Effector memory CD4-positive, alpha-beta T cell (primary cell): ENCODE measurements at regions not wholly inside any gene's neighbourhood (a gene's known extent, or its start where the extent isn't known, plus 50 kb on each side); places are given as distances from the start of the nearest gene placed in this dataset.

Source experiments
- DNase-seq, 3 donors: peaks; one replicate each; pipeline ENCODE4 v3.0.0-alpha.2; 2020
- H3K27ac ChIP-seq: 2 replicates; pipeline ENCODE4 v1.7.0; 2013; ENCODE audit warnings: mild to moderate bottlenecking, low read length, moderate library complexity; ENCODE audit not compliant: insufficient read depth, poor library complexity, severe bottlenecking
- H3K27me3 ChIP-seq: replicated peaks from 2 replicates; pipeline ENCODE4 v1.7.0; 2013; ENCODE audit warnings: mild to moderate bottlenecking, low read length; ENCODE audit not compliant: insufficient read depth, control insufficient read depth, poor library complexity, severe bottlenecking
- H3K36me3 ChIP-seq: 2 replicates; pipeline ENCODE4 v1.7.0; 2013; ENCODE audit warnings: mild to moderate bottlenecking, low read length, moderate library complexity; ENCODE audit not compliant: control insufficient read depth, insufficient read depth
- H3K4me1 ChIP-seq: 2 replicates; pipeline ENCODE4 v1.7.0; 2013; ENCODE audit warnings: low read length, mild to moderate bottlenecking; ENCODE audit not compliant: control insufficient read depth, insufficient read depth, poor library complexity, severe bottlenecking
- H3K4me3 ChIP-seq: 2 replicates; pipeline ENCODE4 v1.7.0; 2013; ENCODE audit warnings: low read length, low read depth, mild to moderate bottlenecking; ENCODE audit not compliant: insufficient read depth, poor library complexity, severe bottlenecking
- H3K9me3 ChIP-seq: 2 replicates; pipeline ENCODE4 v1.7.0; 2013; ENCODE audit warnings: mild to moderate bottlenecking, low read length, moderate library complexity; ENCODE audit not compliant: control insufficient read depth

DNA sequence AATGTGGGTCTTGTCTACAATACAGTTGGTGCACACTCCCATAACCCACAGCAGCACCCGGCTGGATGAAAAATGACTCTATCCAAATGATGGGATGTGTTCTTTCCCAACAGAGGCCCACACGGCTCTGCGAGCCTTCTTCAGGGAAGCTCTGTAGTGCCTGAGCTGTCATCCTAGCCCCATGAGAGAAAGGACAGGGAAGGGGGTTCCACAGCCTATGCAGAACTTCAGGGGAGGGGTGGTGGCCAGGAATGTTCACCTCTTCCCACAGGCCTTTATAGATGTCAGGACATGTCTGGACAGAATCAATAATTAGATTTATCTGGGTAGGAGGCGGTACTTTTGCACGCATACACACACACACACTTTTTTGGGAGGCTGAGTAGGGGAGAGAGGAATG is 109.0 kb downstream of the JCAD start:
- no peaks in the 10 kb centered on the region for H3K36me3 ChIP-seq
- DNase-seq: no peak
- no peak overlapping the region for H3K27ac ChIP-seq
- H3K4me1 ChIP-seq: no peaks in the 10 kb centered on the region
- no peaks in the 10 kb centered on the region for H3K27me3 ChIP-seq
- no peak overlapping the region for H3K4me3 ChIP-seq
- H3K9me3 ChIP-seq: no peaks in the 10 kb centered on the region

DNA sequence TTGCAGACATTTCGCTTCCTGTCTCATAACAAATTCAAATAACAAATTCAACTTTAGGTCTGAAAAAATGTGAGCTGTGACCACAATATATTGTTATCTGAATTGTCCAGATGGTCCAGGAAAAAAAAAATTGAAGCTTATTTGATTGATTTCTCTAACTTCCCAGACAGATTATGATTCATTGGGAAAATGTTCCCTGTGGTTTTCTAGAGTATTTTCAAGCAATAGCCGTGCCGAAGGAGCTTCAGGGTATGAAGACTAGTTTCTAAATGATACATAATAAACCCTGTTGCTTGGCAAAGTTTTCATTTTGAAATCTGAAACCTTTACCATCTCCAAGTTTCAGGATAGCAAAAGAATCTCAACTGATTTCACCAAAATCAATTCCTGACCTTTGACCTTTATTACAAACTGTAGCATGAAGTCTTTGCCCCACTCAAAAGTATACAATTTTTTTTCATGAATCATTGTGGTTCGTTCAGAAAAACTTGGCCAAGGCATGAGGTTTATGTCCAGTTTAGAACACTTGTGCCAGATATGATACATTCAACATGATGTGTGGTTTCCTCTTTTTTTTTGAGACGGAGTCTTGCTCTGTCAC is 109.9 kb downstream of the JCAD start:
- H3K9me3 ChIP-seq: no peaks in the 10 kb centered on the region
- no peaks in the 10 kb centered on the region for H3K27me3 ChIP-seq
- DNase-seq: no peak
- no peaks in the 10 kb centered on the region for H3K36me3 ChIP-seq
- no peaks in the 10 kb centered on the region for H3K4me1 ChIP-seq
- H3K27ac ChIP-seq: no peak overlapping the region
- H3K4me3 ChIP-seq: no peak overlapping the region

DNA sequence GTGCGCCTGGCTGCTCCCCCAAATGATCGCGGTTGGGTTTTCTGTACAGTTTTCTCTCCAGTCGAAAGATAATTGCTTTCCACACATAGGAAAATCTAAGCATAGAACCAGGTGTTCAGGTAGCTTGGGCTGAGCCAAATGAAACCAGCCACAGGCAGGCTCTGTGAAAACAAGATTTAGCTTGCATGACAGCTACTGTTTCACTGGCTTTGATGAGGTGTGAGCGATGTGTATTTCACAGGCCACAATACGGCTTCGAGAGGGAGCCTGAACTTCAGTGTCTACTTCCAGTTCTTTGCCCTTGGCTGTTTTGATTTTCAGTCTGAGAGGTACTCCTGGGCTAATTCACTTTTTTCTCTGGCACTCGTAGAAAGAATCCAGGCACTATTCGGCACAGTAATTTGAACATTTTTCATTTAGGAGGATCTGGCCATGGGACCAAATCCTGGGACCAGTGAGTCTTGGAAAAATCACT is 110.5 kb downstream of the JCAD start:
- Histone ChIP-seq H3K36me3 (no peaks in the 10 kb centered on the region), H3K9me3 (no peaks in the 10 kb centered on the region), H3K4me3 (no peak overlapping the region), H3K27me3 (no peaks in the 10 kb centered on the region), H3K4me1 (no peaks in the 10 kb centered on the region), H3K27ac (no peak overlapping the region)
- no peak for DNase-seq

DNA sequence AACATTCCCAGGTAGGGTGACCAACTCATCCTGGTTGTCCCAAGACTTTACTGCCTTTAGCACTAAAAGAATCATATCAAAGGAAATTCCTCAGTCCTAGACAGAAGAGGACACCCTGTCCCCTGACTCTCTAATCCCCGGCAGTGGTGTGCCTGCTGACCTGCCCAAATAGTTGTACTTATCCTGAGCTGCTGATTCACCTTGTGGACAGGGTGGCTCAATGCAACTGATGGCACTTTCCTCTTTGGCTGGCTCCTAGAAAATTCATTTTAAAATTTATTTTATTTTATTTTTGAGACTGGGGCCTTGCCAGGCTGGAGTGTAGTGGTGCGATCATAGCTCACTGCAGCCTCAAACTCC is 111.7 kb downstream of the JCAD start:
- Histone ChIP-seq H3K9me3 (no peaks in the 10 kb centered on the region), H3K4me1 (no peaks in the 10 kb centered on the region), H3K27me3 (no peaks in the 10 kb centered on the region), H3K27ac (no peak overlapping the region), H3K4me3 (no peak overlapping the region), H3K36me3 (no peaks in the 10 kb centered on the region)
- no peak for DNase-seq

DNA sequence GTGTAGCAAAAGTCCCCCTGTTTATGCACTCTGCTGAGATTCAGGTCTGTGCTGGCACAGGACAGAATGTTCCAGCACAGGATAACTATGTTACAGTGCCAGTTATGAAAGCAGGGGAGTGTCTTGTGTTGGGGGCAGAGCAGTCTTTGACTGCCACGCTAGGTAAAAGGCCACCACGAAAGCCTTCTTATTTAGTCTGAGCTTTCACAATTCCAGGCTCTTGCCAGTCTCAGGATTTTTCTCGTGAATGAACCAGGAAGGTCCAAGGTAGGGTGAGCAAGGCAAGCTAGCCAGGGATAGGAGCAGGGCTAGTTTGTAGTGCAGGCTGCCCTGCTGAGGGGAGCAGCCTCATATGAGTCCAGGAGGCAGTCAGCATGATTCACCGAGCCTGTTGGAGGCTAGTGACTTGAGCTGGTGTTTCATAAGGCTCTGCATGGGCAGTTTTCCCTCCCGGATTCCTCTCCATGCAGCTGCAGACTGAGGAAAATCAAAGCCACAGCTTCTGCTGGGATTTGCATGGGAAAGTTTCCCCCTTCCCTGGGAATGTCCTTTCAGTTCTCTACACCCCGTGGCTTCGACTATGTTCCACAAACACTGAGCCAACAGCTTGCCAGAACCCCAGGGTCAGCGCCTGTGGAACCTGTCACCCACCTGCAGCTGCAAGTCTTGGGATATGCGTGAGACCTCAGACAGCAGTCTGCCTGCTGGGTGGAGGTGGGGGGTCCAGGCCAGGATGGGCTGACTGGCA is 112.3 kb downstream of the JCAD start:
- Histone ChIP-seq H3K27me3 (no peaks in the 10 kb centered on the region), H3K9me3 (no peaks in the 10 kb centered on the region), H3K4me3 (no peak overlapping the region), H3K36me3 (no peaks in the 10 kb centered on the region), H3K4me1 (no peaks in the 10 kb centered on the region), H3K27ac (no peak overlapping the region)
- DNase-seq: no peak

DNA sequence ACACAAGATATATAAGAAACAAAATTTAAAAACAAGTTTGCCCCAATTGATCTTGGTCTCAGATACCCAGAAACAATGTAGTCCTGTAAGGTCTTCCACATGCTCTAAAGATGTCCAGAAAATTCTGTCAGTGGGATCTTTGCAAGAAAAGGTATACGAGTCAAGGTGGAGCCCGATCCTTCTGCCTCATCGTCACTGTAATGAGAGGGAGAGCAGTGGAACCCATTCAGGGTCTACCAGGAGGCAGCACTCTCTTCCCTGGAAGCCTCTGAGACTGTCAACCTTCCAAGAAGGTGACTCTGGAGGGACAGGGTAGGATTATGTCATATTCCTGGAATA is 112.8 kb downstream of the JCAD start:
- Histone ChIP-seq H3K4me3 (no peak overlapping the region), H3K27ac (no peak overlapping the region), H3K27me3 (no peaks in the 10 kb centered on the region)

DNA sequence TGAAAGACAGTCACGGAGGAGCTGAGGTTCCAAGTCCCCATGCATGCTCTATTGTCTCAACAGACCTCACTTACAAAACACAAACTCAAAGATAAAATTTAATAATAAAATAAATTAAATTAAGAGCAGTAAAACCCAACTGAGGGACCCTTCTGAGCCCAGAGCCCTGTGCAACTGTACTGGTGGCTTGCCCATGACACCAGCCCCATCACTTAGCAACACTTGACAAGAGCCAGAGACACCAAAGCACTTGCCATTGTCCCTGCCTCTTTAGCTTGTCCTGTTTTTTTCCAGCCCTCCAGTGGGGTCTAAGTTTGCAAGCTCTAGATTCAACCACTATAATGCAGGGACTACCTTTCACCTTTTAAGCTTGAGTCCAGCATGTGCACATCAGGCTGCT is 117.9 kb downstream of the JCAD start:
- no peaks in the 10 kb centered on the region for H3K36me3 ChIP-seq
- no peak for DNase-seq
- H3K27me3 ChIP-seq: no peaks in the 10 kb centered on the region
- H3K9me3 ChIP-seq: no peaks in the 10 kb centered on the region
- no peaks in the 10 kb centered on the region for H3K4me1 ChIP-seq
- H3K27ac ChIP-seq: no peak overlapping the region
- H3K4me3 ChIP-seq: no peak overlapping the region

More for the DNA sequence above, 112.8 kb downstream of the JCAD start:
- DNase-seq: no peak
- no peaks in the 10 kb centered on the region for H3K9me3 ChIP-seq
- H3K4me1 ChIP-seq: no peaks in the 10 kb centered on the region
- H3K36me3 ChIP-seq: no peaks in the 10 kb centered on the region

DNA sequence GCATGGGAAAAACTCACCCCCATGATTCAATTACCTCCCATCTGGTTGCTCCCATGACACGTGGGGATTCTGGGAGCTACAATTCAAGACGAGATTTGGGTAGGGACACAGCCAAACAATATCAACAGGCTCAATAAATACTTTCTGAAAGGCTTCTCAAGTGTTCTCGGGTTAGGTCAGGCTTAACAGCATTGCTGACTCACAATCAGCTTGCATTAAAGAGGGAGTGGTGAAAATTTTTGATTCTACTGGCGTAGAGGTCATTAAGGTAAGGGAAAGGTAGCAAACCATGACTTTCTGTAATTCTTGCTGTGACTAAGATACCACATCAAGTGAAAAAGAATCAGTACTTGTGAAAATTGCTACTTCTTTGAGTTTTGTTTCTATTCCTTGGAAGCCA is 126.4 kb downstream of the JCAD start:
- H3K9me3 ChIP-seq: no peaks in the 10 kb centered on the region
- no peaks in the 10 kb centered on the region for H3K36me3 ChIP-seq
- DNase-seq: no peak
- H3K27me3 ChIP-seq: no peaks in the 10 kb centered on the region
- H3K4me1 ChIP-seq: no peaks in the 10 kb centered on the region
- H3K4me3 ChIP-seq: no peak overlapping the region
- no peak overlapping the region for H3K27ac ChIP-seq

DNA sequence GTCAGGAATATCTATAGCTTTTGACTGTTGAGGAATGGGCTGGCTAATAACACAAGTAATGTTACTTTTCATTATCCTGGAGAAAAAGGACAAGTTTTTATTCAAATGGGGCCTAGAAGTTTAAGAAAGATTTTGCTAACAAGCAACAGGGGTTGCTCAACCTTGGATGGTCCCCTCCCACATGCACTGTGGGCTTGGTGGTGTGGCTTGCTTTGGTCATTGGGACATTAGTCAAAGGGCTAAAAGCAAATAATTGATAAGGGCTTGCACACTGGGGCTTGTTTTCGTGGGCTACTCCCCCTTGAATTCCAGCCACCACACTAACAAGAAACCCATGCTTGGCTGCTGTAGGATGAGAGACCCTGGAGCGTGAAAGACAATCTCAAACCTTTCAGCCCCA is 127.6 kb downstream of the JCAD start:
- no peaks in the 10 kb centered on the region for H3K36me3 ChIP-seq
- no peaks in the 10 kb centered on the region for H3K4me1 ChIP-seq
- no peak for DNase-seq
- no peak overlapping the region for H3K27ac ChIP-seq
- no peaks in the 10 kb centered on the region for H3K27me3 ChIP-seq
- H3K9me3 ChIP-seq: no peaks in the 10 kb centered on the region
- no peak overlapping the region for H3K4me3 ChIP-seq

DNA sequence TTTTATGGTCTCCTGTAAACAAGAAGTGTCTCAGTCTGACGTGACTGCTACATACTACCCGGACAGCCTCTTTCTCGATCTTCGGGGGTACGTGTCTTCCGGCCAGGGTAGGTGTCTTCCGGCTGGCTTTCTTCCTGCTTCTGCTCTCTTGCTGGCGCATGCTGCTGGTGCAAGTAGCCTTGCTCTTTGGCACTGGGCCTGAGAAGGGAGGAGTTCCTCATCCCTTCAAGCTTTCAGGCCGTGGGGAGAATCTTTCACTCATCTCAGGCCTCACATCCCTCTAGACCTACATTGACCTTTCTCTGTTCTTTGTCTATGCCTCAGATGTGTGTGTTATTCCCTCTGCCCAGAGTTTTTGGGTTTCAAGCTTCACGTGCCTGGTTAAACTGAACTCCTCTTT is 130.4 kb downstream of the JCAD start:
- no peaks in the 10 kb centered on the region for H3K27me3 ChIP-seq
- no peak for DNase-seq
- no peaks in the 10 kb centered on the region for H3K36me3 ChIP-seq
- H3K4me3 ChIP-seq: no peak overlapping the region
- H3K27ac ChIP-seq: no peak overlapping the region
- no peaks in the 10 kb centered on the region for H3K9me3 ChIP-seq
- no peaks in the 10 kb centered on the region for H3K4me1 ChIP-seq
